MV-4-11 (cell line): ENCODE measurements at regions not wholly inside any gene's neighbourhood (a gene's known extent, or its start where the extent isn't known, plus 50 kb on each side); places are given as distances from the start of the nearest gene placed in this dataset.

Source experiments
- DNase-seq: peaks from one replicate; lab custom pipeline; 2025; lab: John Stamatoyannopoulos, UW

DNA sequence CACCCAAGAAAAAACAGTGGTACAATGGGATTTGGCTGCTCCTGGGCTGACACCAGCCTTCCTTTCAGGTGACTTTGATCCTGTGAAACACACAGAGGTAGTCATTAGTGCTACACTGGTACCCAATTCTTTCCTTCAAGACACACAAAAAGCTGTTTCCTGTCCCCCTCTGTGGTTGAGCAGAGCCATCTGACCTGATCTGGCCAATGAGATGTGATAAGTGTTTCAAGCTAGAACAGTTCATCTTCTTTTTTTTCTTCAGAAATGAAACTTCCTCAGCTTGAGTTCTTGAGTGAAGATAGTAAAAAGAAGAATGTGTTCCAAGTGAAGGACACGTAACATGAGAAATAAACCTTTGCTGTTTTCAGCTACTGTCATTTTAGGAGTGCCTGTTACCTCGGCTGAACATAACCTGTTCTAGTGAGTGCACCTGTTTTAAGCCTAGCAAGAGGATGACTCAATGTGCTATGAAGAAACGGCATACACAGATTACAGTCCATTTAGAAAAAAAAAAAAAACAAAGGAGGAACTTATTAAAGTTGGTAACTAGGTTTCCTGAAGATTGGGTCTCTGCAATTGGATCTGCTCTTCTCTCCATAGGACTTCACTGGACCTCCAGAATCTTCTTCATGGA lies 287.8 kb downstream of the GAS1 start:
- DNase-seq = no peak

DNA sequence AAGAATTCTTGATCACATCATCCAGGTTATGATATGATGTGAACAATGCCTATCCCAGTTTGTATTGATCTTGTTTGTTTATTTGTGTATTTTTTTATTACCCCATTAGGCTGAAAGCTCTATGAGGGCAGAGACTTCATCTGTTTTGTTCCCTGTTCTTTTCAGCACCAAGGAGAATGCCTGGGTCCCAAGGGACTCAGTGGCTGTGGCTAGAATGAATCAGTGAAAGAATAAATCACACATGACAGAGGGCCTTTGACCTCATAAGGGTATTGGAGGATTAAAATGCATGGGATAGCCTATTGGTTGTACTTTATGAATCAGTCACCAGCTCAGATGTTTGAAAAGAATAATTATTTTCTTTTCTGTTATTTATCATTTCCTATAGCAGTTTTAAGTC lies 292.2 kb downstream of the GAS1 start:
- DNase-seq = no peak

DNA sequence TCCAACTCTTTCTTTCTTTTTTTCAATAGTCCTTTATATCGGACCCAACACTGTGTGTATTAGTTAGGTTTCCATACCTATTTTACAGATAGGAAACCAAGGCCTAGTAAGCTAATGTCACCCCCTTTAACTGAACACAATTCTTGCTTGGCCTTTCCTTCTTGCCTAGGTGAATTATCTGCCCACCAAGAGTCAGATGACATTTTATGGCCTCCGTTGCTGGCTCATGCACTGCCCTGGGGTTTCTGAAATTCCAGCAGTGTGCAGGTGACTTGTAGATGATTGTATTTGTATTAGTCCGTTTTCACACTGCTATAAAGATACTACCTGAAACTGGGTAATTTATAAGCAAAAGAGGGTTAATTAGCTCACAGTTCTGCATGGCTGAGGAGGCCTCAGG lies 293.8 kb downstream of the GAS1 start:
- no peak for DNase-seq

- no peak for DNase-seq
These were observed 294.6 kb downstream of the GAS1 start for GRCh38 chr9:86652736-86653135.

DNA sequence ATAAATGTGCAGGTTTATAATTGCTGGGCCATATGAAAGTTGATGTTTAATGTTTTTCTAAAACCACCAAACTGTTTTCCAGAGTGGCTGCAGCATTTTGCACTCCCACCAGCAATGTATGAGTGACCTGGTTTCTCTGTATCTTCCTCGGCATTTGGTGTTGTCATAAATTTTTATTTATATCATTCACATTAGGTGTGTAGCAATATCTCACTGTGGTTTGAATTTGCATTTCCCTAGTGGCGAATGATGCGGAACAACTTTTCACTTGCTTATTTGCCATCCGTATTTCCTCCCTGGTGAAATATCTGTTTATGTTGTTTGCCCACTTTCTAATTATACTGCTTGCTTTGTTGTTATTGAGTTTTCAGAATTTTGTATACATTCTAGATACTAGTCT lies 295.7 kb upstream of the TUT7 start:
- DNase-seq = no peak

- no peak for DNase-seq
These were observed 294.6 kb upstream of the TUT7 start for GRCh38 chr9:86648828-86649170.

DNA sequence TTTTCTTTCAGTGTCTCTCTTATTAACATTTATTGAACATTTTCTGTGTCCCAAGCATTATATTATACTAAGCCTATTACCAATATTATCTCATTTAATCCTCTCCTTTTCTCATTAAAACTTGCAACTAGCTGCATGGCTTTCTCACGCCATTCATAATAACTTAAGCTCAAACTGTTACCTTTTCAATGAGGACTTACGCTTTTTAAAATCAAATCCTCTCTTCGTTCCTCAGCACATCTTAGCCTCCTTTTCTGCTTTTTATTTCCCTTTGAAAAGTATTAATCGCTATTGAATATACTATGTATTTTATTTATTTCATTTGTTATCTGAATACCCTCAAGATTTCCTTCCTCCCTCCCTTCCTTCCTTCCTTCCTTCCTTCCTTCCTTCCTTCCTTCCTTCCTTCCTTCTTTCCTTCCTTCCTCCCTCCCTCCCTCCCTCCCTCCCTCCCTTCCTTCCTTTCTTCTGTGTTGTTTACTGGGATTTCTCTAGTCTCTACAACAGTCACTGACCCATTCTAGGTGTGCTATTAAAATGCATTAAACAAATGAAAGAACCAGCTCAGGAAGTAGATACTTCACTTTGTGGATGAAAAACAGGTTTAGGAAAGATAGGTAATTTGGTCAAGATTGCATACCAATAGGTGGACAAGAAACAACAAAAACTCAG lies 294.1 kb upstream of the TUT7 start:
- DNase-seq = no peak

DNA sequence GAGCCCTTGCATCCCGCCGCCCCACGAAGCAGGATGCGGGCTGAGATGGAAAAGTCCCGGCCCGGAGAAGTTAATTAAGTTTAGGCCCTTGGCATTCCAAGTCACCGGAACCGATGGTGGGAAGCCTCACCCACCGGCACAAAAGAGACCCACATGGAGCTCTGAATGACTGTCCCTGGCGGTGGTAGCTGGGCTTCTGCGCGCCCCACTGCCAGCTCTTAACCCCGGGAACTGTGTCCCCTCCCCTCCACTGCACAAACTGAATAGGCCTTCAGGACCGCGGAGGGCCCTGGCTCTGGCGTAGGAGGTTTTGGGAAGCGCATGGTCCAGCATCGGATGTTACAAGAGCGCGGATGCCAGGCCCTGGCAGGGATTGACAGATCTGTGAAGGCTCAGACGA lies 291.1 kb upstream of the TUT7 start:
- no peak for DNase-seq

DNA sequence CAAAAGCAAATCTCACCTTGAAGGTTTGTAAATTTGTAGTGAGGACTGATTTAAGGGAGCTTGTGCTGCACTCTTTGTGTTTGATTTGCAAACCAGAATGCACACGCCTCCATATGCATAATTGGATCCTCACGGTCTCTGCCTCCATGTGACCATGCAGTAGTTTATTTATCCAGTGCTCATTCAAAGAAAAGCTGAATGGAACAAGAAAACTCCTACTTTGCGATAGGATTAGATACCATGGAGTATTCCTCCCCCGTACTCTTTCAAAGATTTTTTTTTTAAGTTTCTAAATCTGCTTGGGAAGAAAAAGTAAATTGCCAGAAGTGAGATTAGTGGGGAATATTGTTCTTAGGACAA lies 290.4 kb upstream of the TUT7 start:
- DNase-seq = no peak

- DNase-seq = no peak
These were observed 289.9 kb upstream of the TUT7 start for GRCh38 chr9:86643946-86644674.

- DNase-seq = no peak
These were observed 288.5 kb upstream of the TUT7 start for GRCh38 chr9:86642721-86643120.

GRCh38 chr9:86641970-86642369 lies 287.8 kb upstream of the TUT7 start:
- DNase-seq = no peak

DNA sequence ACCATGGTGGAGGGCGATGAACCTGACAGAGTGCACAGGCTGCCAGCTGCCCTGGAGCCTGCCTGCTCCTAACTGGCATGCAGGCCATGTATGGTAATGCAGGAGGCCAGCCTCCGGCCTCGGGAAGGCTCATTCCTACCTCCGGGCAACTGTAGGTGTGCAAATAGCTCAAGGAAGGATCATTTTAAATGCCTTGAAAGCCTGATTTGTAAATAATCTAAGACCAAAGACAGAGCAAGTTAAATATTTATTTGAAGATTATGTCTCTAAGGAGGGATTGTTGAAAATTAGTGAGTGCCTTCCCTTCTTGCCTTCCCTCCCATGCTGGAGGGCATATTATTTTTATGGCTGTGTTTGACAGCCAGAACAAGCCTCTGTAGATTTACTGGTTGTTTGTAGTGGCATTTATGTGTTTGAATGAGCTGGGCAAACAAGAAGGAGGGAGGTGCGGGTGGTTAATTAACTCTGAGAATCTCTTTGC lies 285.7 kb upstream of the TUT7 start:
- DNase-seq = no peak

- no peak for DNase-seq
These were observed 285.1 kb upstream of the TUT7 start for GRCh38 chr9:86639287-86639686.

- DNase-seq = no peak
These were observed 283.9 kb upstream of the TUT7 start for GRCh38 chr9:86638109-86638508.

DNA sequence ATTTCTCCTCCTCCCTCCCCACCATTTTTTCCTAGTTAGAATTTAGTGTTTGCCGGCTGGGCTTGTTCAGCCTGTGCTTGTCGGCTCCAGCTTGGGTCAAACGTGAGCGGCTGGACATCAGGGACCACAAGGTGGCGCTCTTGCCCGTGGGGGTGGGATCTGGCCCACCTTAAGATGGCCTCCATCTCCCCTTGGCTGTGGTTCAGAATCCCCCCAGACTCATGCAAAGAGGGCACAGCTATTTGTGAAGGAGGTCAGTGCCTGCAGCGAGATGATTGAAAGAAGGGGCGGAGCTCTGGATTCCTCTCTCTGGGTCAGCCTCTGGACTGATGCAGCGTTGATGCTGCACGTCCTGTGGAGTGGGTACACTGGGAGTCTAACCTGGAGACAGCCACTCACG lies 283.3 kb upstream of the TUT7 start:
- DNase-seq = no peak

DNA sequence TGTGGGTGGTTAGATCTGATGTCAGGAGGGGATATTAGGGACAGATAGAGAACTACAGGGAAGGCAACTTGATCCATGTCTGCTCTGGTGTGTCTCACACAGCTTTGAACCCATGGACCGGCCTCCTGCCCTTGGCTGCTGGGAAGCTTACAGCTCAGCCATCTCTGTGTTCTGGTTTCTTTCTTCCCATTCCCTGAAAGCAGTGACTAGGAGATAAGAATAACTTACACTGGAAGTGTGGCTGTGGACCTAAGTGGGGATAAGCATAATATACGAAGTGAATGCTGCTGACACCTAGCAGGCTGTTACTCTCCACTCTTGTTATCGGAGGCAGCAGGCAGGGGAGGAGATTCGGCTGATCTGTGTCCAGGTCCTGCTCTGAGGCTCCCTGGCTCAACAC lies 282.3 kb upstream of the TUT7 start:
- no peak for DNase-seq

DNA sequence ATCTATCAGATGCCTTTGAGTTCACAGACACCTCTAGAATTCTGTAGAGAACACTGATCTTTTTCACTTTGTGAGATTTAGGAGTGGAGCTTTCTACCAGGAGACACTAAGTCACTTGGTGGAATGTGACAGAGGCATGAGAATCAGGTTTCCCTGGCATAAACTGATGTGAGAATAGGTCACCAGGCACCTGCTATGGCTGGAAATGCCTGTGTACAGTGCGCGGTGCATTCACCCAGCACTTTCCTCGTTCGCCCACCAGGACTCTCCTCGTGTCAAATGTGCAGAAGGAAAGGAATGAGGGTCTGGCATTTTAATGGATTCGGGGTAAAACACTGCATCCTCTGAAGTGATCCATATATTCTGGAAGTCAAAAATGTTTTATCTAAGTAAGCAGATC lies 281.8 kb upstream of the TUT7 start:
- DNase-seq = no peak

DNA sequence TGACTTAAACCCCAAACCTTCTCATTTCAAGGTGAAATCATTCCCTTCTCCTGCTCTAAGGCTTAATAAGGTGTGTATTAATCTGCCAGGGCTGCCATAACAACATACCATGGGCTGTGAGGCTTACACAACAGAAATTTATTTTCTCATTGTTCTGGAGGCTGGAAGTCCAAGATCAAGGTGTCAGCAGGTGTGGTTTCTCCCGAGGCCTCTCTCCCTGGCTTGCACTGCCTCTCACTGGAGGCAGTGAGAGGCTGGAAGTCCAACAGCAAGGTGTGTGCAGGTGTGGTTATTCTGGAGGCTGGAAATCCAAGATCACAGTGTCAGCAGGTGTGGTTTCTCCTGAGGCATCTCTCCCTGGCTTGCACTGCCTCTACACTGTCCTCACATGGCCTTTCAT lies 280.3 kb upstream of the TUT7 start:
- no peak for DNase-seq

GRCh38 chr9:86633945-86634344 lies 279.7 kb upstream of the TUT7 start:
- DNase-seq = no peak

GRCh38 chr9:86632537-86632936 lies 278.3 kb upstream of the TUT7 start:
- no peak for DNase-seq

GRCh38 chr9:86629530-86629929 lies 275.3 kb upstream of the TUT7 start:
- no peak for DNase-seq

- DNase-seq = no peak
These were observed 272.6 kb upstream of the TUT7 start for GRCh38 chr9:86626802-86627201.

DNA sequence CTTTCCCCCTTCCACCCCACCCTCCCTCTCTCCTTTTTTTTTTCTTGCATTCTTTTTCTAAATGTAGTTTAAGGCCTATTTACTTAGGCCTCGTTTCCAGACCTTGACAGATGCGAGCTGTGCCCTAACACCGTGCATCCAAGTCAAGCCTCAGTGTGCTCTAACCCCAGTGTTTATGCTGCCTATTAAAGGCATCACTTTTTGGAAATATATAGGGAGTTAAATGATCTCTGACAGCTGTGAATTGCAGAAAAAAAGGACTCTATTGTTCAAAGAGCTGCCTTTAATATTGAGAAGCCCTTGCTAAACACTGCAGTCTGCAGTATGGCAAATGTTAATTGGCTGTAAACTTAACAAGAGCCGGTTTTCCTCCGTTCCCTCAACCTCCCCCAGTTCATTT lies 270.4 kb upstream of the TUT7 start:
- no peak for DNase-seq
